ENCODE measurements at regions not wholly inside any gene's neighbourhood (a gene's known extent, or its start where the extent isn't known, plus 50 kb on each side); places are given as distances from the start of the nearest gene placed in this dataset.

- DNase-seq, result no peak
- H3K9me3 ChIP-seq, result no peaks in the 10 kb centered on the region
- no peaks in the 10 kb centered on the region for H3K36me3 ChIP-seq
- no peaks in the 10 kb centered on the region for H3K27me3 ChIP-seq
- H3K27ac ChIP-seq, result no peak overlapping the region
- no peak for TF ChIP-seq CTCF (IDR thresholded peaks at IDR 0.05)
- H3K4me3 ChIP-seq, result no peak overlapping the region
- intact Hi-C loops (cut with DNase I; ENCODE audit: low total_unique reads), result no loop called here
- no peaks in the 10 kb centered on the region for H3K4me1 ChIP-seq
Measured at GRCh38 chr2:193279361-193279760, 1084.6 kb upstream of the TMEFF2 start.

- no peak for TF ChIP-seq CTCF (IDR thresholded peaks at IDR 0.05)
- no peak for DNase-seq
- H3K27me3 ChIP-seq, result no peaks in the 10 kb centered on the region
- no peaks in the 10 kb centered on the region for H3K4me1 ChIP-seq
- H3K36me3 ChIP-seq, result no peaks in the 10 kb centered on the region
- intact Hi-C loops (cut with DNase I; ENCODE audit: low total_unique reads), result no loop called here
- H3K4me3 ChIP-seq, result no peak overlapping the region
- H3K9me3 ChIP-seq, result no peaks in the 10 kb centered on the region
- H3K27ac ChIP-seq, result no peak overlapping the region
Measured at GRCh38 chr2:193276988-193277387, 1082.3 kb upstream of the TMEFF2 start.

GRCh38 chr2:193276560-193276959, 1081.8 kb upstream of the TMEFF2 start:
- Histone ChIP-seq H3K27ac (no peak overlapping the region), H3K4me1 (no peaks in the 10 kb centered on the region), H3K4me3 (no peak overlapping the region), H3K27me3 (no peaks in the 10 kb centered on the region), H3K9me3 (no peaks in the 10 kb centered on the region), H3K36me3 (no peaks in the 10 kb centered on the region)
- intact Hi-C loops (cut with DNase I; ENCODE audit: low total_unique reads), result no loop called here
- DNase-seq, result peak in 1 of 2 donors; percentile 56
- TF ChIP-seq CTCF (IDR thresholded peaks at IDR 0.05), result no peak

GRCh38 chr2:193276069-193276468, 1081.3 kb upstream of the TMEFF2 start:
- Histone ChIP-seq H3K4me1 (no peaks in the 10 kb centered on the region), H3K4me3 (no peak overlapping the region), H3K27ac (no peak overlapping the region), H3K36me3 (no peaks in the 10 kb centered on the region), H3K9me3 (no peaks in the 10 kb centered on the region), H3K27me3 (no peaks in the 10 kb centered on the region)
- DNase-seq, result no peak
- intact Hi-C loops (cut with DNase I; ENCODE audit: low total_unique reads), result no loop called here
- no peak for TF ChIP-seq CTCF (IDR thresholded peaks at IDR 0.05)

GRCh38 chr2:193272011-193272410, 1077.3 kb upstream of the TMEFF2 start:
- H3K36me3 ChIP-seq, result no peaks in the 10 kb centered on the region
- no peaks in the 10 kb centered on the region for H3K9me3 ChIP-seq
- H3K27me3 ChIP-seq, result no peaks in the 10 kb centered on the region
- no peak for DNase-seq
- intact Hi-C loops (cut with DNase I; ENCODE audit: low total_unique reads), result no loop called here
- H3K4me1 ChIP-seq, result peaks cover 0 to 4% (median 0%) of the 10 kb centered on the region in 4 donors
- TF ChIP-seq CTCF (IDR thresholded peaks at IDR 0.05), result no peak
- no peak overlapping the region for H3K4me3 ChIP-seq
- no peak overlapping the region for H3K27ac ChIP-seq

- Histone ChIP-seq H3K36me3 (no peaks in the 10 kb centered on the region), H3K27ac (no peak overlapping the region), H3K4me3 (no peak overlapping the region), H3K27me3 (no peaks in the 10 kb centered on the region), H3K4me1 (peaks cover 0 to 4% (median 0%) of the 10 kb centered on the region in 4 donors), H3K9me3 (no peaks in the 10 kb centered on the region)
- intact Hi-C loops (cut with DNase I; ENCODE audit: low total_unique reads), result no loop called here
- TF ChIP-seq CTCF (IDR thresholded peaks at IDR 0.05), result no peak
- DNase-seq, result no peak
Measured at GRCh38 chr2:193270816-193271215, 1076.1 kb upstream of the TMEFF2 start.

All from tibial artery (tissue), 4 donors.